ENCODE measurements at regions not wholly inside any gene's neighbourhood (a gene's known extent, or its start where the extent isn't known, plus 50 kb on each side); places are given as distances from the start of the nearest gene placed in this dataset.

DNA sequence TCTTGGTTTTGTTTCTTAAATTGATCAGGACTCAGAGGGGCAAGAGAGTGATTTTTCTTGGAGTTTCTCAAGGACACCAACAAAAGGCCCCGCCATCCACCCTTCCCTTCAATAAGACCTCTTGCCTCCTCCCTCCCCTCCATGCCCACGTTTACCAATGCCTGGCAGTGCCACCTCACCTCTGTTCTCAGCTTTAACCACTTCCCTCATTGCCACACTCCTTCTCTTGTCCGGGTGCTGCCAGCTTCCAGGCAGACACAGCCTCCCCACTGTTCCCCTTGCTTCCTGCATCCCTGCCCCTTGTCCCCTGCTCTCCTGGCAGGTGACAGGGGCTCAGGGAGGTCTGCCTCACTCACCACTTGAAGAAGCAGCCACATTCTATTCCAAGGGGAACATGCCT, 90.8 kb downstream of the LHX2 start:
- DNase-seq (no peak), ATAC-seq (no peak)
- Histone ChIP-seq H3K27me3 (peaks cover 3 to 36% (median 15%) of the 10 kb centered on the region in 7 donors), H3K27ac (no peak overlapping the region), H3K4me1 (no peaks in the 10 kb centered on the region), H3K4me3 (no peak overlapping the region), H3K36me3 (no peaks in the 10 kb centered on the region), H3K9me3 (no peaks in the 10 kb centered on the region)
- intact Hi-C loops (cut with DNase I) = no loop called here
- 56 to 57% methylated on average over 3 of the region's 3 CpGs for WGBS, 2 donors
- no peak for TF ChIP-seq CTCF (IDR thresholded peaks at IDR 0.05)

DNA sequence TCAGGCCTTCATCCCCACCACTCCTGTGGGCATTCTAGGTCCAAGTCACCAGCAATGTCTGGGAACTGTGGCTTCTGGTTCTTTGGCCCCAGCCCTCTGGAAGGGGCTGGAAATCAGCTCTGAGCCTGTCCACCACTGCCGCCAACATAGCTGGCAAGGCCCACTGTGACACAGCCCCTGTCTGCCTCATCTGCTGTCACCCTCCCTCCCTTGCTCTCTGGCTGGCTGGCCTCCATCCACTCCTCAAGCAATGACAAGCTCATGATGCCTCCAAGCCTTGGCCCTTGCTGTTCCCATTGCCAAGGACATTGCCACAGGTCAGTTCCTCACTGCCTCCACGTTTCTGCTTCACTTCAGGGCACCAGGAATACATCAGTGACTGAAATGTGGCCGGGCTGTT, 93.7 kb downstream of the LHX2 start:
- H3K27ac ChIP-seq = no peak overlapping the region
- no peaks in the 10 kb centered on the region for H3K9me3 ChIP-seq
- H3K4me3 ChIP-seq = no peak overlapping the region
- ATAC-seq (peak in 6 of 8 donors; percentile 35 to 89 (median 74)), DNase-seq (peak; percentile 8 to 66)
- no peaks in the 10 kb centered on the region for H3K4me1 ChIP-seq
- intact Hi-C loops (cut with DNase I) = no loop called here
- peaks cover 0 to 20% (median 7%) of the 10 kb centered on the region in 7 donors for H3K27me3 ChIP-seq
- no peak for TF ChIP-seq CTCF (IDR thresholded peaks at IDR 0.05)
- 65 to 70% methylated on average over 3 of the region's 3 CpGs for WGBS, 2 donors
- H3K36me3 ChIP-seq = no peaks in the 10 kb centered on the region

DNA sequence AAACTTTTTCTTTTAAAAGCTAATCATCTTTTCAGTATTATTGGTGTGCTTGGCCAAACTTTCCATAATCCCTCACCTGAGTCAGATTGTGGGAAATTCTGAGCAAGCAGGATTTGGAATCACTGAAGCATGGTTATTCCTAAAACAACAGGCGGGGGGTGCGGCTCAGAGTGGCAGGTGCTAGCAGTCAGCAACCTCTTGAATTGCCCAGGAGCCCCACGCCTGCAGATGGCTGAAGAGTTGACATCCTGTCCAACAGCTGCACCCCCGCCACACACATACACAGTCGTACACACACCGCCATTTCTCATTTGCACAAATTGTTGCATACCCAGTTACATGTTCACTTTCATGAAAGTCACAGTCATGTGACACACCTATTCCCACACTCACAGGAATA, 96.6 kb downstream of the LHX2 start:
- Histone ChIP-seq H3K36me3 (no peaks in the 10 kb centered on the region), H3K9me3 (no peaks in the 10 kb centered on the region), H3K27me3 (peaks cover 0 to 14% (median 0%) of the 10 kb centered on the region in 7 donors), H3K4me1 (no peaks in the 10 kb centered on the region), H3K4me3 (no peak overlapping the region), H3K27ac (no peak overlapping the region)
- no peak for TF ChIP-seq CTCF (IDR thresholded peaks at IDR 0.05)
- DNase-seq (no peak), ATAC-seq (no peak)
- 77 to 80% methylated on average over 6 of the region's 6 CpGs for WGBS, 2 donors
- intact Hi-C loops (cut with DNase I) = no loop called here

GRCh38 chr9:124110307-124110915, 98.8 kb downstream of the LHX2 start:
- H3K4me3 ChIP-seq = no peak overlapping the region
- intact Hi-C loops (cut with DNase I) = no loop called here
- ATAC-seq (peak in 5 of 8 donors; percentile 59 to 79 (median 76)), DNase-seq (peak; percentile 35 to 60)
- H3K27ac ChIP-seq = no peak overlapping the region
- H3K27me3 ChIP-seq = peaks cover 0 to 25% (median 14%) of the 10 kb centered on the region in 7 donors
- WGBS, 2 donors = 30 to 35% methylated on average over 16 of the region's 16 CpGs
- no peaks in the 10 kb centered on the region for H3K9me3 ChIP-seq
- no peak for TF ChIP-seq CTCF (IDR thresholded peaks at IDR 0.05)
- H3K4me1 ChIP-seq = no peaks in the 10 kb centered on the region
- H3K36me3 ChIP-seq = no peaks in the 10 kb centered on the region

All from heart right ventricle (tissue), 16 donors.